HG03575 (cell line): ENCODE measurements at regions not wholly inside any gene's neighbourhood (a gene's known extent, or its start where the extent isn't known, plus 50 kb on each side); places are given as distances from the start of the nearest gene placed in this dataset.

Experiments used
- ATAC-seq: cut with Tn5 transposase; IDR thresholded peaks from one replicate; pipeline ENCODE4 v1.9.1; 2021; ENCODE audit not compliant: unreplicated experiment, insufficient number of reproducible peaks, low FRiP score; ENCODE audit errors: extremely low read depth

GRCh38 chr6:138550346-138550767 lies 51.1 kb upstream of the NHSL1 start:
- no peak for ATAC-seq

GRCh38 chr6:138554146-138554545 lies 54.9 kb upstream of the NHSL1 start:
- ATAC-seq = no peak

- no peak for ATAC-seq
Measured at GRCh38 chr6:138555421-138555988, 56.2 kb upstream of the NHSL1 start.

- ATAC-seq = no peak
Measured at GRCh38 chr6:138557147-138557546, 57.9 kb upstream of the NHSL1 start.

GRCh38 chr6:138559143-138559542 lies 59.8 kb upstream of the NHSL1 start:
- no peak for ATAC-seq

- ATAC-seq = no peak
Measured at GRCh38 chr6:138560130-138560860, 61.0 kb upstream of the NHSL1 start.

GRCh38 chr6:138562691-138563090 lies 63.4 kb upstream of the NHSL1 start:
- ATAC-seq = no peak

GRCh38 chr6:138563231-138563630 lies 63.9 kb upstream of the NHSL1 start:
- ATAC-seq = no peak

- ATAC-seq = no peak
Measured at GRCh38 chr6:138563650-138564049, 64.4 kb upstream of the NHSL1 start.

- no peak for ATAC-seq
Measured at GRCh38 chr6:138564170-138564721, 65.0 kb upstream of the NHSL1 start.

- no peak for ATAC-seq
Measured at GRCh38 chr6:138567052-138567451, 67.8 kb upstream of the NHSL1 start.

GRCh38 chr6:138568997-138569396 lies 69.7 kb upstream of the NHSL1 start:
- no peak for ATAC-seq

- ATAC-seq = no peak
Measured at GRCh38 chr6:138569554-138569953, 70.3 kb upstream of the NHSL1 start.

- no peak for ATAC-seq
Measured at GRCh38 chr6:138569970-138570724, 70.9 kb upstream of the NHSL1 start.

GRCh38 chr6:138570725-138571029 lies 71.4 kb upstream of the NHSL1 start:
- no peak for ATAC-seq

- ATAC-seq = no peak
Measured at GRCh38 chr6:138571181-138571580, 71.9 kb upstream of the NHSL1 start.

GRCh38 chr6:138571585-138572166 lies 72.4 kb upstream of the NHSL1 start:
- ATAC-seq = no peak

GRCh38 chr6:138572167-138572875 lies 73.0 kb upstream of the NHSL1 start:
- ATAC-seq = no peak

- no peak for ATAC-seq
Measured at GRCh38 chr6:138572885-138573284, 73.6 kb upstream of the NHSL1 start.
